ENCODE measurements at regions not wholly inside any gene's neighbourhood (a gene's known extent, or its start where the extent isn't known, plus 50 kb on each side); places are given as distances from the start of the nearest gene placed in this dataset.
"Not testable (repeated sequence)": the region's sequence is repeated elsewhere in the genome, so short reads cannot be mapped to it uniquely, and the experiment has no call there.

GRCh38 chr1:175265091-175265490 is 72.5 kb upstream of the KIAA0040 start:
- POLR2A ChIA-PET, result interaction anchor here (1.4 kb wide), 1 partner anchor 9 kb away, joined by 6 read pairs; no protein-coding TSS in a partner anchor
- intact Hi-C loops (cut with micrococcal nuclease; ENCODE audit: unreplicated experiment), result no loop called here

GRCh38 chr1:175262621-175263020 is 70.0 kb upstream of the KIAA0040 start:
- H3K79me2 ChIP-seq (ENCODE audit: insufficient read depth, low read depth, low read length), result no peaks in the 10 kb centered on the region
- no peaks in the 10 kb centered on the region for H3K36me3 ChIP-seq (ENCODE audit: insufficient read depth, low read length)
- H2AFZ ChIP-seq (ENCODE audit: low read length), result no peak overlapping the region
- H3K9me2 ChIP-seq (ENCODE audit: insufficient read depth, low read length), result no peaks in the 10 kb centered on the region
- H4K20me1 ChIP-seq (ENCODE audit: insufficient read depth, low read length), result no peaks in the 10 kb centered on the region
- no peak for TF ChIP-seq CTCF (conservative IDR thresholded peaks at IDR 0.05; ENCODE audit: low read length)
- no peak for TF ChIP-seq EZH2phosphoT487 (IDR thresholded peaks at IDR 0.05; ENCODE audit: borderline replicate concordance, low read depth, low read length)
- POLR2A ChIA-PET, result no interaction called here
- CTCF ChIA-PET (ENCODE audit: unreplicated experiment), result no interaction called here
- no peak overlapping the region for H3K4me2 ChIP-seq (ENCODE audit: low read length)
- H3K27ac ChIP-seq (ENCODE audit: low read depth, low read length, poor library complexity, severe bottlenecking), result no peak overlapping the region
- peaks cover 7% of the 10 kb centered on the region; the same call in 1 of the 2 replicates for H3K9me3 ChIP-seq (ENCODE audit: low read length)
- H3K4me3 ChIP-seq (ENCODE audit: low read depth, low read length, poor library complexity, severe bottlenecking), result no peak overlapping the region
- DNase-seq (ENCODE audit: low spot score), result no peak
- BruUV-seq (replicated peaks), result no TSS peak
- no peaks in the 10 kb centered on the region for H3K4me1 ChIP-seq (ENCODE audit: insufficient read depth, low read length, poor library complexity, severe bottlenecking)
- intact Hi-C loops (cut with micrococcal nuclease; ENCODE audit: unreplicated experiment), result no loop called here

More at GRCh38 chr1:175265091-175265490, 72.5 kb upstream of the KIAA0040 start:
- TF ChIP-seq EZH2phosphoT487 (IDR thresholded peaks at IDR 0.05; ENCODE audit: borderline replicate concordance, low read depth, low read length), result no peak
- TF ChIP-seq CTCF (conservative IDR thresholded peaks at IDR 0.05; ENCODE audit: low read length), result no peak
- no peaks in the 10 kb centered on the region for H3K79me2 ChIP-seq (ENCODE audit: insufficient read depth, low read depth, low read length)
- no peak for DNase-seq (ENCODE audit: low spot score)
- no peaks in the 10 kb centered on the region for H4K20me1 ChIP-seq (ENCODE audit: insufficient read depth, low read length)
- no peak overlapping the region for H2AFZ ChIP-seq (ENCODE audit: low read length)
- H3K9me2 ChIP-seq (ENCODE audit: insufficient read depth, low read length), result no peaks in the 10 kb centered on the region
- no peak overlapping the region for H3K4me2 ChIP-seq (ENCODE audit: low read length)
- peaks cover 7% of the 10 kb centered on the region; the same call in 1 of the 2 replicates for H3K9me3 ChIP-seq (ENCODE audit: low read length)
- BruUV-seq (replicated peaks), result no TSS peak
- no peak overlapping the region for H3K27ac ChIP-seq (ENCODE audit: low read depth, low read length, poor library complexity, severe bottlenecking)
- H3K4me1 ChIP-seq (ENCODE audit: insufficient read depth, low read length, poor library complexity, severe bottlenecking), result no peaks in the 10 kb centered on the region
- H3K36me3 ChIP-seq (ENCODE audit: insufficient read depth, low read length), result no peaks in the 10 kb centered on the region
- H3K4me3 ChIP-seq (ENCODE audit: low read depth, low read length, poor library complexity, severe bottlenecking), result no peak overlapping the region
- CTCF ChIA-PET (ENCODE audit: unreplicated experiment), result no interaction called here

GRCh38 chr1:175256246-175256645 is 63.7 kb upstream of the KIAA0040 start:
- H3K9me3 ChIP-seq (ENCODE audit: low read length); H3K4me2 ChIP-seq (ENCODE audit: low read length); POLR2A ChIA-PET; H3K4me3 ChIP-seq (ENCODE audit: low read depth, low read length, poor library complexity, severe bottlenecking); H3K4me1 ChIP-seq (ENCODE audit: insufficient read depth, low read length, poor library complexity, severe bottlenecking); BruUV-seq (replicated peaks); H4K20me1 ChIP-seq (ENCODE audit: insufficient read depth, low read length); CTCF ChIA-PET (ENCODE audit: unreplicated experiment); H3K27ac ChIP-seq (ENCODE audit: low read depth, low read length, poor library complexity, severe bottlenecking); H3K36me3 ChIP-seq (ENCODE audit: insufficient read depth, low read length); H3K79me2 ChIP-seq (ENCODE audit: insufficient read depth, low read depth, low read length); H2AFZ ChIP-seq (ENCODE audit: low read length); DNase-seq (ENCODE audit: low spot score); H3K9me2 ChIP-seq (ENCODE audit: insufficient read depth, low read length); intact Hi-C loops (cut with micrococcal nuclease; ENCODE audit: unreplicated experiment): not testable (repeated sequence)
